HG02970 (cell line): ENCODE measurements at regions not wholly inside any gene's neighbourhood (a gene's known extent, or its start where the extent isn't known, plus 50 kb on each side); places are given as distances from the start of the nearest gene placed in this dataset.
"Not testable (repeated sequence)": the region's sequence is repeated elsewhere in the genome, so short reads cannot be mapped to it uniquely, and the experiment has no call there.

ENCODE experiments used
- ATAC-seq: cut with Tn5 transposase; IDR thresholded peaks from one replicate; pipeline ENCODE4 v1.9.1; 2021; ENCODE audit warnings: mild to moderate bottlenecking, moderate library complexity, moderate number of reproducible peaks; ENCODE audit not compliant: unreplicated experiment, low FRiP score

DNA sequence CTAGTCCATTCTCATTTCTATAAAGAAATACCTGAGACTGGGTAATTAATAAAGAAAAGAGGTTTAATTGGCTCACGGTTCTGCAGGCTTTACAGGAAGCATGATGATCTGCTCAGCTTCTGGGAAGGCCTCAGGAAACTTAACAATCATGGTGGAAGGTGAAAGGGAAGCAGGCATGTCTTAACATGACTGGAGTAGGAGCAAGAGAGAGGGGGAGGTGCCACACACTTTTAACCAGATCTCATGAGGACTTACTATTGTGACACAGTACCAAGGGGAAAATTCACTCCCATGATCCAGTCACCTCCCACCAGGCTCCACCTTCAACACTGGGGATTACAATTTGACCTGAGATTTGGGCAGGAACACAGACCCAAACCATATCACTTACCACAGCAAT is 310.1 kb downstream of the SH3GL2 start:
- not testable (repeated sequence) for ATAC-seq

DNA sequence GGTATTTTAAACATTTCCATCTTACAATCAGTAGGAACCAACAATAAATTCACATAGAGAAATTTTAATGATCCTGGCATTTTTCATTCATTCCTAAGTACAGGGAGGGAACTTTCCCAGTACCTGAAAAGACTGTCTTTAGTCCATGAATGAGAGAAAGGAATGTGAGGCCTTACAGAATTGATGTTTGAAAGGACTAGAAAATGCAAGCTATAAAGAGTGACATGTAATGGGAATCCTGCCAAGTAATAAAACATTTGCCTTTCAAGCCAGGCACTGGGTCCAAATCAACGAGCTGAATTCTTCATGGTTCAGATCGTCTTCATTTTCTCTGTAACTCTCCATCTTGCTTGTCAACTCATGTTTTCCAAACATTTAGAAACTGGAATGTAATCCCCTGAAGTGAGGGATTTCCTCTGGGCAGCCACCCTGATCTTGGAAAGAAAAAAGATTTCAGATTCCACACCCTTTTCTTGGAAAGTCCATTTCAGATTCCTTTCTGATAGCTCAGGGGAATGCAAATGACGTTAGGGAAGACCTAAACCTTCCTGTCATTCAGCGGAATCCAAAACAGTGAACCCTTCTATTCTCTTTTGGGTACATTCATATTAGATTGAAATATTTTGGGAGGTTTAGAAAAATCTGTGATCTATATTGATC is 315.8 kb downstream of the SH3GL2 start:
- ATAC-seq: no peak

- ATAC-seq: no peak
These were observed 321.7 kb downstream of the SH3GL2 start for GRCh38 chr9:17900606-17901005.

DNA sequence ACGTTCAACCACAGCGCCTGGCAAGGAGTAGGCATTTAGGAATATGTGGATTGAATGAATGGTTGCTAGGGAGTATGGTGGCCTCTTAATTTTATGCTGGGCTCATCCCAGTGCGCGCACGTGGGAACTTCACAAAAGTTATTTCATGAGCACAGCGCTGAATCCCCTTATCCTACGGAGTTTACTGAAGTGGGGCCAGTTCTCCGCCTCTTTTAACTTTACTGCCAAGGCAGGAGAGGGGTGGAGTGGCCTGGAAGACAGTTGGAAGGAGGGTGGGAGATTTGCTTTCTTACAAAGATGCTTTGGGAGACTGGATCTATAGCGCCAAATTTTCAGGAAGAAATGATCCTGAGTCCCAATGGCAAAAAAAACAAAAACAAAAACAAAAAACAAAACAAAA is 326.5 kb downstream of the SH3GL2 start:
- ATAC-seq: no peak

GRCh38 chr9:17905781-17906175 is 326.9 kb downstream of the SH3GL2 start:
- no peak for ATAC-seq

DNA sequence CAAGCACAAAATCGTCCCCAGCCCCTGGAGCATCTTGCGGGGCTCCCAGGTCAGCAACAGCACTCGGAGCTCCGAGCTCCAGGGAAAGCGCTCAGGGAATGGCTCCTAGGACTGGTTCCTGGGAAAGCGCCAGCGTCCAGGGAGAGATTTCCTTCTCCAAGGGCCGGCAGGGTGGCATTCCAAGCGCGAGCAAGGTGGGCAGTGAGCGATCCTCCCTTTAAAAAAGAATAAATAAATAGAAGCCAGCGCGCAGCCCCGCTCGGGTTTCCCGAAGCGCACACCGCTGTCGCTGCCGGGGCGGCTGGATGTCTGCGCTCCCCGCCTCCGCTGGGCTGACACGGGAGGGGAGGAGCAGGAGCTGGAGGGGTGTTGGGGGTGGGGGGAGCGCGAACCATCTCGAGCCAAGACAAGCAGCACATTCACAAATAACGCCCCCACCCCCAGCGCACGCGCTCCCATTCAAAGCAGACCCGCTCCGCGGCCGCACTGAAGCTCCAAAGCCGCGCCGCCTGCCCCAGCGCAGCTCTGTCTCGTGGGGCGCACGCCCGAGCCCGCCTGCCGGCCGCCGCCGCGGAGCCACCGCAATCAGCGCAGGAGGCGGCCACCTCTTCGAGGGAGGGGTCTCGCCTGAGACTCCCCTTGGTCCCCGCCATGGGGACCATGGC is 327.4 kb downstream of the SH3GL2 start:
- ATAC-seq: no peak

- ATAC-seq: no peak
These were observed 328.2 kb downstream of the SH3GL2 start for GRCh38 chr9:17906841-17907778.

GRCh38 chr9:17907779-17908508 is 329.1 kb downstream of the SH3GL2 start:
- no peak for ATAC-seq

DNA sequence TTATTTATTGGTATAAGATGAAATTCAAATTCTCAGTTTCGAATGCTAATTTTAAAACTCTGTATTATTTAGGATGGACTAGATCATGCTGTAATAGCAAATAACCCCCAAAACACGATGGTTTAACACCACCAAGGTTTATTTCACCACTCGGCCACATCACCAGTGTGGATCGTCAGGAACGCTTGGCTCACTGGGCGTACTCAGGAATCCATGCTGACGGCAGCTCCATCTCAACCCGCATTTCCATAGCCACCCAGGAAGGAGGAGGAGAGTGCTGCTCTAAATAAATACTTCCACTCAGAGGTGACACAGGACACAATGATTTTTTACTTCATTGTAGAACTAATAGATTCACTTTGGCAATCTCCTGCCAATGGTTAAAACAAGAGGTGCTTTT is 347.4 kb downstream of the SH3GL2 start:
- no peak for ATAC-seq

DNA sequence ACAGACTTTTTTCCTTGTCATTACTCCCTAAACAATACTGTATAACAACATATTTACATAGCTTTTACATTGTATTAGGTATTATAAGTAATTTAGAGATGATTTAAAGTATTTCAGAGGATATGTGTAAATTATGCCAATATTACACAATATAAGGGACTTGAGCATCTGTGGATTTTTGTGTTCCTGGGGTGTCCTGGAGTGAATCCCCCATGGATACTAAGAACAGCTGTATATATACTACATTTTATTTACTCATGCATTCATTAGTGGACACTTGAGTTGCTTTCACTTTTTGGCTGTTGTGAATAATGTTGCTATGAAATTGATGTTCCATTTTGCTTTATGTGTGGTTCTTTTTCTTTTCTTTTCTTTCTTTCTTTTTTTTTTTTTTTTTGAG is 348.8 kb downstream of the SH3GL2 start:
- no peak for ATAC-seq

GRCh38 chr9:17928228-17928627 is 349.4 kb downstream of the SH3GL2 start:
- ATAC-seq: no peak

DNA sequence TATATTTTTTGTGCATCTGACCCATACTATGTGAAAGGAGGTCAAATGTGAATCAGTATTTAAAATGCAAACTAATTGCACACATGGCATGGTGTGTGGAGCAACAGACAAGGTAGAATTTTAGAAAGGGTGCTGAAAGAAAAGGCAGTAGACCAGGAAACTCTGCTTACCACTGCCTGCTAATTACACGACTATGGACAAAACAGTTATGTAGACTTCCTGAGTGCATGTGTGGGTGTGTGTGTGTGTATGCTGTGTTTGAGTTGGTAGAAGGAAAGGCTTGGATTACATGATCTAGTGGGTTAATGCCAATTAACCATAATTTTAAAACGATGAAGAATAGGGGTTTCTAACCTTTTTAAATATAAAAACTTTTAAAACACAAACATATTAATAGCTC is 349.9 kb downstream of the SH3GL2 start:
- ATAC-seq: no peak

DNA sequence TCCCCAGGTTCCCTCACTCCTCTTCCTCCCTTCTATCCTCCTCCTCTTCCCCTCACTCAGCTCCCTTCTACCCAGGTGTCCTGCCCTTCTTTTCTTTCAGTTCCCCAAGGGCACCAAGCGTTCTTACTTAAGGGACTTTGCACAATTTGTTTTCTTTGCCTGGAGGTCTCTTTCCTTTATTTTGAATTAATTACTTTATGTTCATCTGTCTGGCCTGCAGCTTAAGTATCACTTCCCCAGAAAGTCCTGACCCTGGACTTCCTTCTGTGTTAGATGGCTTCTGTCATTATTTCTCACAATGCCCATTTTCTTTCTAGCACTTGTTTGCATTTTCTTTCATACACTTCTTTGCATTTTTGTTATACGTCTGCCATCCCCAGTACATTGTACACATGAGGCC is 350.6 kb downstream of the SH3GL2 start:
- ATAC-seq: no peak

GRCh38 chr9:17930071-17930470 is 351.2 kb downstream of the SH3GL2 start:
- ATAC-seq: no peak

GRCh38 chr9:17936365-17936764 is 357.5 kb downstream of the SH3GL2 start:
- no peak for ATAC-seq

GRCh38 chr9:17938035-17938655 is 359.3 kb downstream of the SH3GL2 start:
- ATAC-seq: no peak

DNA sequence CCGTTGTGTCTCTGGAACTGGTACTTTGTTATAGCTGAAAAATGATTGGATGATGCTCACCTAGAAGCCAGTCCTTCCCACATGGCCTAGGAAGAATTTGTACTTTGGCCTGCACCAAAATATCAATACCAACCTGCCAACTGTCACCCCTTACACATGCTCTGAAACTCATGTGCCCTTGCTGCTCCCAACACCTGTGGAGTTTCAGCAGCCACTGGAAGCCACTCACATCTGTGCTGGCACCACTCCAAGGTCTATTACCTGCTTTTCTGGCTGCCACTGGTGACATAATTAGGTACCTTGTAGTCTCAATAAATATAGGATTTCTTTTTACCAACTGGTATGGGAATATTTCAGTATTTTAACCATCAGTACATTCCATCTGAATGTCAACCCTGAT is 363.6 kb downstream of the SH3GL2 start:
- no peak for ATAC-seq

DNA sequence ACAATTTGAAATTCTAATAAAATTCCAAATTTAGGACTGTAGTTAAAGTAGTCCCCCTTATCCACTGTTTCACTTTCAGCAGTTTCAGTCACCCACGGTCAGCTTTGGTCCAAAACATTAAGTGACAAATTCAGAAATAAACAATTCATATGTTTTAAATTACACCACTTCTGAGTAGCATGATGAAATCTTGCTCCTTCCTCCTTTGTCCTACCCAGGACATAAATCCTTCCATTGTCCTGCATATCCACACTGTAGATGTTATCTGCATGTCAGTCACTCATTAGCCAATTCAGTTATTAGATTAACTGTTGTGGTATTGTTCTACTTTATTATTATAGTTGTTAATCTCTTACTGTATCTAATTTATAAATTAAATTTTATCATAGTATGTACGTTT is 376.5 kb downstream of the SH3GL2 start:
- ATAC-seq: no peak

DNA sequence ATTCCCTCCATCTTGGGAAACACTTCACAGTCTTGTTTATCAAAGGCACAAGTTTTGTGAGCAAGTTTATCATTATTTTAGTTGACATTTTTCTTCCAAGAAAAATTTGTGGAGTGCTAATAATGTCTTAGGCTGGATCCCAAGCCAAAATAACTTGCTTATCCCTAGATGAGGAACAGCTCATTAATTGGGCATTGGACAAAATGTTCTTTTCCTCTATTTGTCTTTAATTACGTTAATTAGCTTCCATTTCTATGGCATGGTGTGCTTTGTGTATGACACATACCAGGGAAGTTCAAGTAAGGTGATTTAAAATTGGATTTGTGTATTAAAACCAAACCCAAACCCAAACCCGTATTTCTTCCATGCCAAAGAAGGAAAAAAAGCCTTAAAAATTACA is 379.5 kb downstream of the SH3GL2 start:
- no peak for ATAC-seq

GRCh38 chr9:17962747-17963146 is 383.9 kb downstream of the SH3GL2 start:
- ATAC-seq: no peak
